GM23248 (cell line): ENCODE measurements at regions not wholly inside any gene's neighbourhood (a gene's known extent, or its start where the extent isn't known, plus 50 kb on each side); places are given as distances from the start of the nearest gene placed in this dataset.

Source experiments
- DNase-seq: peaks from one replicate; pipeline ENCODE4 v3.0.0-alpha.2; 2015
- H2AFZ ChIP-seq: fragments of 200-600 bp; sonication (generic); 2 replicates; pipeline ENCODE4 v1.6.1; 2016; ENCODE audit warnings: antibody characterized with exemption
- H3F3A ChIP-seq: fragments of 200-600 bp; sonication (generic); 2 replicates; pipeline ENCODE4 v1.6.1; 2016; ENCODE audit warnings: mild to moderate bottlenecking, antibody characterized with exemption, mixed run types; ENCODE audit not compliant: insufficient read depth
- H3K27ac ChIP-seq: fragments of 200-600 bp; sonication (generic); 2 replicates; pipeline ENCODE4 v1.5.1; 2016; ENCODE audit warnings: mild to moderate bottlenecking
- H3K27me3 ChIP-seq: fragments of 200-600 bp; sonication (generic); replicated peaks from 2 replicates; pipeline ENCODE4 v1.6.1; 2016; ENCODE audit warnings: mild to moderate bottlenecking; ENCODE audit not compliant: insufficient read depth
- H3K36me3 ChIP-seq: fragments of 200-600 bp; sonication (generic); 2 replicates; pipeline ENCODE4 v1.6.1; 2016; ENCODE audit warnings: low read depth, mild to moderate bottlenecking
- H3K4me1 ChIP-seq: fragments of 200-600 bp; sonication (generic); 2 replicates; pipeline ENCODE4 v1.6.1; 2016; ENCODE audit warnings: mild to moderate bottlenecking; ENCODE audit not compliant: insufficient read depth
- H3K4me2 ChIP-seq: fragments of 200-600 bp; sonication (generic); one replicate; pipeline ENCODE4 v1.6.1; 2016; ENCODE audit warnings: mild to moderate bottlenecking; ENCODE audit not compliant: unreplicated experiment
- H3K4me3 ChIP-seq: fragments of 200-600 bp; sonication (generic); 2 replicates; pipeline ENCODE4 v1.5.1; 2016; ENCODE audit warnings: mild to moderate bottlenecking
- H3K79me2 ChIP-seq: fragments of 200-600 bp; sonication (generic); 2 replicates; pipeline ENCODE4 v1.6.1; 2016; ENCODE audit warnings: mild to moderate bottlenecking; ENCODE audit not compliant: insufficient read depth
- H3K9ac ChIP-seq: fragments of 200-600 bp; sonication (generic); 2 replicates; pipeline ENCODE4 v1.6.1; 2016; ENCODE audit warnings: mild to moderate bottlenecking
- H3K9me2 ChIP-seq: fragments of 200-600 bp; sonication (generic); 2 replicates; pipeline ENCODE4 v1.6.1; 2016; ENCODE audit warnings: mixed run types, mild to moderate bottlenecking, moderate library complexity; ENCODE audit not compliant: insufficient read depth
- H3K9me3 ChIP-seq: fragments of 200-600 bp; sonication (generic); one replicate; pipeline ENCODE4 v1.6.1; 2017; ENCODE audit warnings: low read depth
- H4K20me1 ChIP-seq: fragments of 200-600 bp; sonication (generic); 2 replicates; pipeline ENCODE4 v1.6.0; 2016; ENCODE audit not compliant: insufficient read depth
- EZH2 ChIP-seq: fragments of 200-600 bp; sonication (generic); IDR thresholded peaks from 2 replicates; pipeline ENCODE4 v1.6.1; 2018; ENCODE audit warnings: antibody characterized with exemption, mild to moderate bottlenecking; ENCODE audit not compliant: insufficient read depth, poor library complexity, severe bottlenecking
- EZH2phosphoT487 ChIP-seq: fragments of 200-600 bp; sonication (generic); IDR thresholded peaks from 2 replicates; pipeline ENCODE4 v1.6.1; 2018; ENCODE audit warnings: antibody characterized with exemption, moderate library complexity, mild to moderate bottlenecking, low read depth; ENCODE audit not compliant: insufficient read depth
- WGBS, 2 experiments: methylation state at CpG; one replicate each; pipeline ENCODE4 v1.1.6; 2015 to 2017; ENCODE audit warnings: low lambda C conversion rate in 2 of 2, low coverage in 1 of 2; ENCODE audit errors: missing lambda C conversion rate in 2 of 2; 5-methylcytosine and 5-hydroxymethylcytosine counted together
- in situ Hi-C: fragments of 300-500 bp; cut with MboI; formaldehyde crosslinking; loops from 2 replicates; pipeline ENCODE4 v1.15.0; 2020

GRCh38 chr7:34417781-34418180 lies 240.2 kb upstream of the NPSR1 start:
- Histone ChIP-seq H3K79me2 (no peaks in the 10 kb centered on the region), H3K4me3 (no peak overlapping the region), H4K20me1 (no peaks in the 10 kb centered on the region), H2AFZ (no peak overlapping the region), H3K9me2 (no peaks in the 10 kb centered on the region), H3K36me3 (no peaks in the 10 kb centered on the region), H3F3A (no peaks in the 10 kb centered on the region), H3K9ac (no peak overlapping the region), H3K9me3 (no peaks in the 10 kb centered on the region), H3K27me3 (peaks cover 3% of the 10 kb centered on the region; the same call in 1 of the 2 replicates), H3K4me1 (0 out of 2 replicates have a peak, but pooled peaks cover 3% of the 10 kb centered on the region), H3K4me2 (no peak overlapping the region), H3K27ac (no peak overlapping the region)
- no peak for DNase-seq
- in situ Hi-C loops = no loop called here
- 19 to 26% methylated on average over 3 of the region's 3 CpGs for WGBS, 2 experiments
- TF ChIP-seq EZH2 = no peak
- TF ChIP-seq EZH2phosphoT487 = no peak

- H3K36me3 ChIP-seq = no peaks in the 10 kb centered on the region
- TF ChIP-seq EZH2phosphoT487 (no peak), EZH2 (no peak)
- H3K79me2 ChIP-seq = no peaks in the 10 kb centered on the region
- no peak for DNase-seq
- 0% methylated on average over 1 of the region's 1 CpG for WGBS, 2 experiments
- in situ Hi-C loops = no loop called here
- H3K9me3 ChIP-seq = no peaks in the 10 kb centered on the region
- no peak overlapping the region for H3K4me2 ChIP-seq
- peaks cover 17% of the 10 kb centered on the region for H3K27me3 ChIP-seq
- H3K27ac ChIP-seq = no peak overlapping the region
- H3K9me2 ChIP-seq = no peaks in the 10 kb centered on the region
- H3K4me1 ChIP-seq = peaks cover 3% of the 10 kb centered on the region; the same call in 1 of the 2 replicates
- no peak overlapping the region for H3K9ac ChIP-seq
- no peaks in the 10 kb centered on the region for H4K20me1 ChIP-seq
- no peak overlapping the region for H3K4me3 ChIP-seq
- no peak overlapping the region for H2AFZ ChIP-seq
- H3F3A ChIP-seq = no peaks in the 10 kb centered on the region
Measured at GRCh38 chr7:34421526-34421925, 236.5 kb upstream of the NPSR1 start.

- no peak overlapping the region for H3K27ac ChIP-seq
- no peaks in the 10 kb centered on the region for H3K79me2 ChIP-seq
- WGBS, 2 experiments = 10 to 18% methylated on average over 2 of the region's 2 CpGs
- no peak overlapping the region for H3K4me3 ChIP-seq
- H3K4me1 ChIP-seq = no peaks in the 10 kb centered on the region; the same call in 1 of the 2 replicates
- TF ChIP-seq EZH2phosphoT487 (no peak), EZH2 (no peak)
- H3K36me3 ChIP-seq = no peaks in the 10 kb centered on the region
- no peak overlapping the region for H3K9ac ChIP-seq
- in situ Hi-C loops = no loop called here
- H3K9me2 ChIP-seq = no peaks in the 10 kb centered on the region
- no peak overlapping the region for H2AFZ ChIP-seq
- H4K20me1 ChIP-seq = no peaks in the 10 kb centered on the region
- DNase-seq = no peak
- peaks cover 30% of the 10 kb centered on the region for H3K27me3 ChIP-seq
- H3K9me3 ChIP-seq = no peaks in the 10 kb centered on the region
- H3F3A ChIP-seq = no peaks in the 10 kb centered on the region
- no peak overlapping the region for H3K4me2 ChIP-seq
Measured at GRCh38 chr7:34425194-34425593, 232.8 kb upstream of the NPSR1 start.

- Histone ChIP-seq H3K9me2 (no peaks in the 10 kb centered on the region), H2AFZ (no peak overlapping the region), H4K20me1 (no peaks in the 10 kb centered on the region), H3K4me1 (no peaks in the 10 kb centered on the region; the same call in 1 of the 2 replicates), H3K4me3 (no peak overlapping the region), H3K9me3 (no peaks in the 10 kb centered on the region), H3K79me2 (no peaks in the 10 kb centered on the region), H3F3A (peaks cover 5% of the 10 kb centered on the region; the same call in 1 of the 2 replicates), H3K9ac (no peak overlapping the region), H3K27me3 (peaks cover 30% of the 10 kb centered on the region), H3K4me2 (no peak overlapping the region), H3K27ac (no peak overlapping the region), H3K36me3 (no peaks in the 10 kb centered on the region)
- WGBS, 2 experiments = 29 to 30% methylated on average over 2 of the region's 2 CpGs
- DNase-seq = no peak
- TF ChIP-seq EZH2phosphoT487 = no peak
- no peak for TF ChIP-seq EZH2
- in situ Hi-C loops = no loop called here
Measured at GRCh38 chr7:34425631-34426384, 232.2 kb upstream of the NPSR1 start.
